Fibroblast of mammary gland (primary cell): ENCODE measurements at regions not wholly inside any gene's neighbourhood (a gene's known extent, or its start where the extent isn't known, plus 50 kb on each side); places are given as distances from the start of the nearest gene placed in this dataset.
"Not testable (repeated sequence)": the region's sequence is repeated elsewhere in the genome, so short reads cannot be mapped to it uniquely, and the experiment has no call there.

Source experiments
- DNase-seq: peaks from one replicate; pipeline ENCODE4 v3.0.0-alpha.2; 2010; ENCODE audit warnings: low read depth
- H3K4me3 ChIP-seq: 2 replicates; pipeline ENCODE4 v1.5.1; 2011; ENCODE audit warnings: low read depth, mild to moderate bottlenecking, low read length, moderate library complexity; ENCODE audit not compliant: control insufficient read depth
- CTCF ChIP-seq: conservative IDR thresholded peaks from 2 replicates; pipeline ENCODE4 v1.5.1; 2011; ENCODE audit warnings: low read depth, low read length, inconsistent platforms; ENCODE audit not compliant: control insufficient read depth, insufficient read depth

DNA sequence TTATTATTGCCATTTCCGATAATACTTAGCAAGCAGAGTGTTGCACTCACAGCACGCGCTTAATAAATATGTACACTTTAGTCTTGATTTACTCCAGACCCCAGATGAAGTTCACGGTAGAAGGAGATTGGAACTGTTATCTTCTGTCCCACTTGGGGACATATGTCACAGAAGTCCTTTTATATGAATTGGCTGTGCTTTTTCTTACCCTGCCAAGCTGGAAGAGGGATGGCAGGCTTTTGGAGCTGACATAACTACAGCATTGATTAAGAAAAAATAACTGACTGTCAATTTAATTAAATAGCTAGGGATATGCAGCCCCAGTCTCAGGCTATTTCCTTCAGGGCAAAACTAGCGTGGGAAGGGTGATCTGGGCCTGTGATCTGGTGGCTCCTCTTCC lies 182.2 kb downstream of the SH2D4B start:
- DNase-seq: no peak
- TF ChIP-seq CTCF: no peak
- H3K4me3 ChIP-seq: no peak overlapping the region

DNA sequence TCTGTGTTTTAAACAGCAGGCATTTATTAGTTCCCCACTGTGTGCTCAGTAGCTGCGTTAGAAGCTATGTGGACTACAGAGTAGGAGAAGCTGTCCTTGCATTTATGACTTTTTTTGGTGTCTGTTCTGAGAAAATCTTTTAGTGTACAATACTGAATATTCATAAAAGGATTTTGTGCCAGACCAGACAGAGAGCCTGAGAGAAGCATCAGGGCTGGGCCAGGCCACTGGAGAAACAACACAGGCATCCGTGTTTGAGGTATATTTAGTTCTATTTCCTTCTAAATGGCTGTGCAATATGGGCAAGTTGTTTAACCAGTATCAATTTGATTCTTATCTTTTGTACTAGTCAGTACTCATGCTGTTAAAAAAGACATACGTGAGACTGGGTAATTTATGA lies 182.8 kb downstream of the SH2D4B start:
- no peak for DNase-seq
- TF ChIP-seq CTCF: no peak
- no peak overlapping the region for H3K4me3 ChIP-seq

DNA sequence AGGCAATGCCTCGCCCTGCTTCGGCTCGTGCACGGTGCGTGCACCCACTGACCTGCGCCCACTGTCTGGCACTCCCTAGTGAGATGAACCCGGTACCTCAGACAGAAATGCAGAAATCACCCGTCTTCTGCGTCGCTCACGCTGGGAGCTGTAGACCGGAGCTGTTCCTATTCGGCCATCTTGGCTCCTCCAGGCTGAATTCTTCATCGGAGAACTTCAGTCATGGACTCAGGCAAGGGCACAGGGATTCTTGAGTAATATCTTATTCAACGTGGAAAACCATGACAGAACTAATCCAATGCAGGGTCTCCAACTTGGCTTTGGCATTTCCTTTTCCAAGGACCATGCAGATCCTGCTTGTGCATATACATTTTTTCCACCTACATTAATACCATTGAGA lies 190.7 kb downstream of the SH2D4B start:
- not testable (repeated sequence) for H3K4me3 ChIP-seq, DNase-seq

GRCh38 chr10:80729896-80730295 lies 192.2 kb downstream of the SH2D4B start:
- TF ChIP-seq CTCF: no peak
- H3K4me3 ChIP-seq: no peak overlapping the region
- no peak for DNase-seq

DNA sequence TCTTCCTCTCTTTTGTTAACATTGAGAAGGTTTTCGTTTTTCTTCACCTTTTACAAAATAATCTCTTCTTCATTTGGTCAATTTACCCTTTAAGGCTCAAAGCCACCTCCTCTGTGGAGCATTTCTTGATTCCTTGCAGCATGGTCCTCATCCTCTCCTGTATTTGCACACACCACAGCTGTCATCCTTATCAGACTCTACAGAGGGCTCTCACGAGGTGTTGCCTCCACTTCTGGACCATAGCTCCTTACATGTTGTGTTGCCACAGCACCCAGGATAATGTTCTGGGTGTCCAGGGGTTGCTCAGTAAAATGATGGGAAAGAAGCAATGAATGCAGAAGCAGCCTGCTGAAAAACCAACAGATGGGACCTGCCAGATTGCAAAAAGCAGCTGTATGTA lies 192.8 kb downstream of the SH2D4B start:
- TF ChIP-seq CTCF: no peak
- H3K4me3 ChIP-seq: no peak overlapping the region
- no peak for DNase-seq

DNA sequence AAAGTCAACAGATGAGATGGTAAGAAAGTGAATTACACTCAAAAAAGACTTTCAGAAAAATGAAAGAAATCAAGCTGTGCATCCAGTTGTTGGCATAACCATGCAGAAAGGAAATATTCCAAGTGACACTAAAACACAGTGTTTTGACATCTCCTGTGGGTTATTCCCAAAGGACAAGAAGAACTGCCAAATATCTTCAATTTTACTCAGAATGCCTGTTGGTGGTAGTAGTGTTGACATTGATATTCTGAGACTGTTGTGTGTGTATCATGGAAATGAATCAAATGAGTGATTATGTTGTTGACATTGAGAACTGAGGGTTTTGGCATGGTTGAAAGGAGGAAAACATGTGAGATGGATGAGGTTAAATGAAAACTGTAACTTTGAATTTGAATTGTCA lies 196.9 kb downstream of the SH2D4B start:
- no peak for TF ChIP-seq CTCF
- no peak overlapping the region for H3K4me3 ChIP-seq
- DNase-seq: no peak

GRCh38 chr10:80737209-80737608 lies 199.5 kb downstream of the SH2D4B start:
- H3K4me3 ChIP-seq: no peak overlapping the region
- no peak for DNase-seq
- no peak for TF ChIP-seq CTCF

DNA sequence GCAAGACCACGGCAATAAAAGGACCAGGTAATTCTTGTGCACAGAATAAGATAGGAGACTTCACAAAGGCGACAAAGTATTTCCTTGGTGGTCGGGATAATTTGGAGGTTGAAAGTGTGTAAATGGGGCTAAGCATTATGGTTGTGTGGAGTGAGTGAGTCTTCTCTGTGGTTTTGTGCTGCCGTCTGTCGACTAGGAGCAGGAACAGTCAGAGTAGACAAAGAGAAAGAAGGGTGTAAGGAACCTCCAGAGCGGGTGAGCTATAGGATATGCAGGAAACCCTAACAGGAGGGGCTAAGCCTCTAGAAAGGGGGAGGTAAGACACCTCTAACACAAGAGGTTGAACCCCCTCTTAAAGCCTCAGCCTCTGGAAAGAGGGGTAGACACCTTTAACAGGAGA lies 201.6 kb downstream of the SH2D4B start:
- DNase-seq: no peak
- H3K4me3 ChIP-seq: no peak overlapping the region
- TF ChIP-seq CTCF: no peak
